ENCODE measurements at regions not wholly inside any gene's neighbourhood (a gene's known extent, or its start where the extent isn't known, plus 50 kb on each side); places are given as distances from the start of the nearest gene placed in this dataset.
"Not testable (repeated sequence)": the region's sequence is repeated elsewhere in the genome, so short reads cannot be mapped to it uniquely, and the experiment has no call there.

- no peak for DNase-seq
Observed at GRCh38 chr17:20774472-20775135, 195.1 kb downstream of the CDRT15L2 start.

DNA sequence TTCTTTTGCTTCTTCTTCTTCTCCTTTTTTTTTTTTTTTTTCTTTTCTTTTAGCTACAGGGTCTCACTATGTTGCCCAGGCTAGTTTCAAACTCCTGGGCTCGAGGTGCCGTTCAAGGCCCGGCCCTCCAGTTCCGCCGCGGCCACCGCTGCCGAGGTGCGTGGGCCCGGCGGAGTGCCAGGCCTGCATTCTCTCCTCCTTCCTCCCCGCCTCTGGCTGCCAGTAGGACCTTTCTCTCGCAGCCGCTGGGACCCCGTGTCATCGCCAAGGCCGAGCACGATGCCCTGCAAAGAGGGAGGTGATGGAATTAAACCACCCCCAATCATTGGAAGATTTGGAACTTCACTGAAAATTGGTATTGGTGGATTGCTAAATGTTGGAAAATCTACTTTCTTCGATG is 195.8 kb downstream of the CDRT15L2 start:
- no peak for DNase-seq

GRCh38 chr17:20779521-20779920 is 200.0 kb downstream of the CDRT15L2 start:
- DNase-seq = no peak

- DNase-seq = no peak
Observed at GRCh38 chr17:20781260-20781659, 201.7 kb downstream of the CDRT15L2 start.

DNA sequence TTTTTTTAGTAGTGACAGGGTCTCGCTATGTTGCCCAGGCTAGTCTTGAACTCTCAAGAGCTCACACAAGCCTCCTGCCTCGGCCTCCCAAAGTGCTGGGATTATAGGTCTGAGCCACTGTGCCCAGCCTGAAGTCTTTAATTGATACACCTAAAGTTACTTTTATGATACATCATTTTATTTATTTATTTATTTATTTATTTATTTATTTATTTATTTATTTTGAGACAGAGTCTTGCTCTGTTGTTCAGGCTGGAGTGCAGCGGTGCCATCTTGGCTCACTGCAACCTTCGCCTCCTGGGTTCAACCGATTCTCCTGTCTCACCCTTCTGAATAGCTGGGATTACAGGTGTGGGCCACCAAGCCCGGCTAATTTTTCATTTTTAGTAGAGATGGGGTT is 202.3 kb downstream of the CDRT15L2 start:
- not testable (repeated sequence) for DNase-seq

- no peak for DNase-seq
Observed at GRCh38 chr17:20783091-20783490, 203.6 kb downstream of the CDRT15L2 start.

DNA sequence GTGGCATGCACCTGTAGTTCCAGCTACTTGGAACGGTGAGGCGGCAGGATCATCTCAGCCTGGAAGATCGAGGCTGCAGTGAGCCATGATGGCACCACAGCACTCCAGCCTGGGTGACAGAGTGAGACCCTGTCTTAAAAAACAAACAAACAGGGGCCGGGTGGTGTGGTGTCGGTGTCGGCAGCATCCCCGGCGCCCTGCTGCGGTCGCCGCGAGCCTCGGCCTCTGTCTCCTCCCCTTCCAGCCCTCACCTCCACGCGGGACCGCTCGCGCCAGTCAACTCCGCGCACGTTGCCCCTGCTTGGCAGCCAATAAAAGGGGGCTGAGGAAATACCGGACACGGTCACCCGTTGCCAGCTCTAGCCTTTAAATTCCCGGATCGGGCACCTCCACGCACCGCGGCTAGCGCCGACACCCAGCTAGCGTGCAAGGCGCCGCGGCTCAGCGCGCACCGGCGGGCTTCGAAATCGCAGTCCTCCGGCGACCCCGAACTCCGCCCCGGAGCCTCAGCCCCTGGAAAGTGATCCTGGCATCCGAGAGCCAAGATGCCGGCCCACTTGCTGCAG is 204.7 kb downstream of the CDRT15L2 start:
- DNase-seq = no peak

GRCh38 chr17:20787281-20787680 is 207.8 kb downstream of the CDRT15L2 start:
- no peak for DNase-seq

- DNase-seq = no peak
Observed at GRCh38 chr17:20791626-20792025, 212.1 kb downstream of the CDRT15L2 start.

GRCh38 chr17:20794532-20794931 is 215.0 kb downstream of the CDRT15L2 start:
- not testable (repeated sequence) for DNase-seq

DNA sequence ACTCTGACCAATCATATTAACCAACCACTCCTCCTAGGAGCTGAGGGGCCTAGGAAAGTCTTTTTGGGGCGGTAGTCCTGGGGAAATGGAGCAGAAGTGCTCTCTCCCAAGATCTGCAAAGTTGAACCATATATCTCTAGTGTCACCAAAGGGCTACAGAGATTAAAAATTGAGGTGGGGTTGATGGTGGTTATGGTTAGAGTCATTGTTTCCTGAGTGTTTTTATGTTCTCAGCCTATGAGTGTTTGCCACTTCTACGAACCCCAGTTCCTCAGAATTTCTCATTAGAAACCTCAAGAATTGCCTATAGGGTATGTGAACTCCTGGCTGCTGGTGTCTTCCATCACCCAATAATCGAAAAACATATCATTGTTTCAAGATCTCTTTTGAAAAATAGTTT is 217.8 kb downstream of the CDRT15L2 start:
- no peak for DNase-seq

DNA sequence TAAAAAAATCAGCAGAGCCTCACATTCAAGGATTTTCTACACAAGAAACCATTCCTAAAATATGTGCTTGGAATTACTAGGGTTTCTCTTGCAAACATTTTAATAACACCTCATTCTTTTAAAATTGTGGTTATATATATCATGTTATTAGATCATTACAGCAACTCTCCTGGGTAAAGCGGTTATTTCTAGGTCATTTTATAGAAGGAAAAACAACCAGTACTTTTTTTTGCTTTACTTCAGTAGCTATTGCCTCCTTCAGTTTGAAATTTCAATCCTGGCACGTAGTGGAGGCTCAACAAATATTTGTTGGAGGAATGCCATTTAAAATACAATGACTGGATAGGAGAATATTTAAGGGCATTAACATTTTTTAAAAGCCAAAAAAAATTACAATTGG is 220.6 kb downstream of the CDRT15L2 start:
- DNase-seq = no peak

GRCh38 chr17:20805751-20806150 is 226.2 kb downstream of the CDRT15L2 start:
- no peak for DNase-seq

DNA sequence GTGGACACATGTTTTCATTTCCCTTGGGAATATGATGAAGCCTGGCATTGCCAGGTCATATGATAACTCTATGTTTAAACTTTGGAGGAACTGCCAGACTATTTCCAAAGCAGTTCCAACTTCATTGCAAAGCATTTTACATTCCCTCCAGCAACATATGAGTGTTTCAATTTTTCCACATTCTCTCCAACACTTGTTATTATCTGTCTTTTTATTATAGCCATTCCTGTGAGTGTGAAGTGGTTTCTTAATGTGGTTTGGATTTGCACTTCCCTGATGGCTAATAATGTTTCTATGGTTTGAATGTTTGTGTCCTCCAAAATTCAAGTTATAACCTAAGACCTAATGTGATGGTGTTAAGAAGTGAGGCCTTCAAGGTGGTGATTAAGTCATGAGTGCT is 228.0 kb downstream of the CDRT15L2 start:
- DNase-seq = not testable (repeated sequence)

DNA sequence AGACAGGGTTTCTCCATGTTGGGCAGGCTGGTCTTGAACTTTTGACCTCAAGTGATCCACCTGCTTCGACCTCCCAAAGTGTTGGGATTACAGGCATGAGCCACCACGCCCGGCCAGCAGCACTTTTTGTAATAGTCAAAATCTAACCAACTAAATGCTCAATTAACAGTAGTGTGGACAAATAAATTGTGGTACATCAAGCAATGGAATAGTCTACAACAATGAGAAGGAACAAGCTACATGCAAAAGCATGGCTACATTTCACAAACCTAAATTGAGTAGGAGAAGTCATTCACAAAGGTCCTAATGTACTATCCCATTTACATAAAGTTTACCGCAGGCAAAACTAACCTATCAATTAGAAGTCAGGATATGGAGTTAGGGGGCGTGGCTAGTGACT is 227.4 kb downstream of the USP22 start:
- DNase-seq = not testable (repeated sequence)

- no peak for DNase-seq
Observed at GRCh38 chr17:20823905-20824304, 218.9 kb downstream of the USP22 start.

- DNase-seq = no peak
Observed at GRCh38 chr17:20825539-20825938, 217.3 kb downstream of the USP22 start.

DNA sequence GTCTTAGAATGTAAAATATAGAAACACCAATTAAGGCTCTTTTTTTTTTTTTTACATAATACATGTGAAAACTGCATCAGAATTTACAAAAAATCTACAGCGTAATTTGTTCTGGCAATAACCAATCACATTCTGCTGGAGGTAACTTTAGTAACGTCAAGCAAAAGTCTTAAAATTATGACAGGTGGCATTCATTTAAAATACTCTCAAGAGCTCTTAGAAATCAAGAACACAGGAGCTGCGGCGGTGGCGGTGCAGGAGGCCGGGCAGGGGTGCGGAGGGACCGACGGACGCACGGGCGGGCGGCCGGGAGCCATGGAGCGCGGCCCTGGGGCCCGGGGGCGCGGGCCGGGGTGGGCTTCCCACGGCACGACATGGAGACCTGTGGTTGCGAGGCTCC is 202.4 kb downstream of the USP22 start:
- not testable (repeated sequence) for DNase-seq

DNA sequence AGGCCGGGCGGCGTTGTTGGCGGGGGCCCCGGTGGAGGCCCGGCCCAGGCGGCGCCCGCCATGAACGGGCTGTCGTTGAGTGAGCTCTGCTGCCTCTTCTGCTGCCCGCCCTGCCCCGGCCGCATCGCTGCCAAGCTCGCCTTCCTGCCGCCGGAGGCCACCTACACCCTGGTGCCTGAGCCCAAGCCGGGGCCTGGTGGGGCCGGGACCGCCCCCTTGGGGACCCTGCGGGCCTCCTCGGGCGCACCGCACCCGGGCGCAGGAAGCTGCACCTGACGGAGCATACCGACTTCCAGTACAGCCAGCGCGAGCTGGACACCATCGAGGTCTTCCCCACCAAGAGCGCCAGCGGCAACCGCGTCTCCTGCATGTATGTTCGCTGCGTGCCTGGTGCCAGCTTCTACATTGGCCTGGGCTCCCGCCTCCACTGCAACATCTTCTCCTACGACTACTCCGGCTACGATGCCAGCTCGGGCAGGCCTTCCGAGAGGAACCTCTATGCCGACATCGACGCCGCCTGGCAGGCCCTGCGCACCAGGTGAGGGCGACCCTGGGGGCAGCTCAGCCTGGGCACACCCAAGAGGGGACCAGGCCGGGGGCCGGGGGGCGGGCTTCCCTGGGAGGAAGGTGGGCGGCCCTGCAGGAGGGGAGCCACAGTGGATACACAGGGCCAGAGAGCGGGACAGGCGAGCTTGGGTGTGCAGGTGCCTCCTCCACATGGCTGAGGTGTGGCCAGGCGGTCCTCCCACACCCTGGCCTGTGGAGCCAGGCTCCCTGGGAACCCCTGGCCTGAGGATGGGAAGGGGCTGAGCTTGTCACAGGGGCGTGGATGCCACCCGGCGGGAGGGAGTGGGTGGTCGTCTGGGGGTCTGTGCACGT is 201.6 kb downstream of the USP22 start:
- not testable (repeated sequence) for DNase-seq

DNA sequence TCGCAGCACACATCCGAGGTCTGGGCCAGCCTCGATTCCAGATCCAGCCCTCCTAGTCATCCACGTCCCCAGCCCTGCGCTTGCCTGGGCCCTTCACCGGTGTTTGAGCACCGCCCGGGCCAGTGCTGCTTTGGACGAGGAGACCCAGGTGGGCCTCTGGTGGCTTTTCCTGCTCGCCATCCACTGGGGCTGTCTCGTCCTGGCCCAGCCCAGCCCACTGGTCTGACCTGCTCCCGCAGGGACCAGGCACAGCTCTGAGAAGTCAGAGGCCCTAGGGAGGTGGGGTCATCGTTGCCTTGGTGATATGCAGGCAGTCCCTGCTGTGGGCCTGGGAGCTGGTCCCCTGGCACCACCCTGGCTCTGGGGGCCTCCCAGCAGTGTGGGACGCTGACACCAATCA is 200.8 kb downstream of the USP22 start:
- DNase-seq = not testable (repeated sequence)

- not testable (repeated sequence) for DNase-seq
Observed at GRCh38 chr17:20843261-20843660, 199.6 kb downstream of the USP22 start.

- not testable (repeated sequence) for DNase-seq
Observed at GRCh38 chr17:20843799-20844553, 198.8 kb downstream of the USP22 start.

GRCh38 chr17:20848869-20849443 is 193.9 kb downstream of the USP22 start:
- DNase-seq = not testable (repeated sequence)
